ENCODE measurements at regions not wholly inside any gene's neighbourhood (a gene's known extent, or its start where the extent isn't known, plus 50 kb on each side); places are given as distances from the start of the nearest gene placed in this dataset.

GRCh38 chr12:43028826-43029225 lies 439.3 kb upstream of the PRICKLE1 start:
- TF ChIP-seq SP1 (IDR thresholded peaks at IDR 0.05) (no peak), ZBTB33 (IDR thresholded peaks at IDR 0.05) (no peak), JUND (IDR thresholded peaks at IDR 0.05) (no peak), HNF4G (IDR thresholded peaks at IDR 0.05) (no peak), GABPA (IDR thresholded peaks at IDR 0.05 in 1 of 2, conservative IDR thresholded peaks at IDR 0.05 in 1 of 2) (no peak), RXRA (IDR thresholded peaks at IDR 0.05) (no peak), EGR1 (IDR thresholded peaks at IDR 0.05; ENCODE audit: low read depth in 2 of 2) (no peak)
- TF ChIP-seq, protein P1, sequence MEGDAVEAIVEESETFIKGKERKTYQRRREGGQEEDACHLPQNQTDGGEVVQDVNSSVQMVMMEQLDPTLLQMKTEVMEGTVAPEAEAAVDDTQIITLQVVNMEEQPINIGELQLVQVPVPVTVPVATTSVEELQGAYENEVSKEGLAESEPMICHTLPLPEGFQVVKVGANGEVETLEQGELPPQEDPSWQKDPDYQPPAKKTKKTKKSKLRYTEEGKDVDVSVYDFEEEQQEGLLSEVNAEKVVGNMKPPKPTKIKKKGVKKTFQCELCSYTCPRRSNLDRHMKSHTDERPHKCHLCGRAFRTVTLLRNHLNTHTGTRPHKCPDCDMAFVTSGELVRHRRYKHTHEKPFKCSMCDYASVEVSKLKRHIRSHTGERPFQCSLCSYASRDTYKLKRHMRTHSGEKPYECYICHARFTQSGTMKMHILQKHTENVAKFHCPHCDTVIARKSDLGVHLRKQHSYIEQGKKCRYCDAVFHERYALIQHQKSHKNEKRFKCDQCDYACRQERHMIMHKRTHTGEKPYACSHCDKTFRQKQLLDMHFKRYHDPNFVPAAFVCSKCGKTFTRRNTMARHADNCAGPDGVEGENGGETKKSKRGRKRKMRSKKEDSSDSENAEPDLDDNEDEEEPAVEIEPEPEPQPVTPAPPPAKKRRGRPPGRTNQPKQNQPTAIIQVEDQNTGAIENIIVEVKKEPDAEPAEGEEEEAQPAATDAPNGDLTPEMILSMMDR (IDR thresholded peaks at IDR 0.05; ENCODE audit: low read depth, low read length, missing input control), result no peak
- TF ChIP-seq, protein P2, sequence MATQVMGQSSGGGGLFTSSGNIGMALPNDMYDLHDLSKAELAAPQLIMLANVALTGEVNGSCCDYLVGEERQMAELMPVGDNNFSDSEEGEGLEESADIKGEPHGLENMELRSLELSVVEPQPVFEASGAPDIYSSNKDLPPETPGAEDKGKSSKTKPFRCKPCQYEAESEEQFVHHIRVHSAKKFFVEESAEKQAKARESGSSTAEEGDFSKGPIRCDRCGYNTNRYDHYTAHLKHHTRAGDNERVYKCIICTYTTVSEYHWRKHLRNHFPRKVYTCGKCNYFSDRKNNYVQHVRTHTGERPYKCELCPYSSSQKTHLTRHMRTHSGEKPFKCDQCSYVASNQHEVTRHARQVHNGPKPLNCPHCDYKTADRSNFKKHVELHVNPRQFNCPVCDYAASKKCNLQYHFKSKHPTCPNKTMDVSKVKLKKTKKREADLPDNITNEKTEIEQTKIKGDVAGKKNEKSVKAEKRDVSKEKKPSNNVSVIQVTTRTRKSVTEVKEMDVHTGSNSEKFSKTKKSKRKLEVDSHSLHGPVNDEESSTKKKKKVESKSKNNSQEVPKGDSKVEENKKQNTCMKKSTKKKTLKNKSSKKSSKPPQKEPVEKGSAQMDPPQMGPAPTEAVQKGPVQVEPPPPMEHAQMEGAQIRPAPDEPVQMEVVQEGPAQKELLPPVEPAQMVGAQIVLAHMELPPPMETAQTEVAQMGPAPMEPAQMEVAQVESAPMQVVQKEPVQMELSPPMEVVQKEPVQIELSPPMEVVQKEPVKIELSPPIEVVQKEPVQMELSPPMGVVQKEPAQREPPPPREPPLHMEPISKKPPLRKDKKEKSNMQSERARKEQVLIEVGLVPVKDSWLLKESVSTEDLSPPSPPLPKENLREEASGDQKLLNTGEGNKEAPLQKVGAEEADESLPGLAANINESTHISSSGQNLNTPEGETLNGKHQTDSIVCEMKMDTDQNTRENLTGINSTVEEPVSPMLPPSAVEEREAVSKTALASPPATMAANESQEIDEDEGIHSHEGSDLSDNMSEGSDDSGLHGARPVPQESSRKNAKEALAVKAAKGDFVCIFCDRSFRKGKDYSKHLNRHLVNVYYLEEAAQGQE (IDR thresholded peaks at IDR 0.05), result no peak

Data from liver (tissue), 3 donors.